ENCODE measurements at regions not wholly inside any gene's neighbourhood (a gene's known extent, or its start where the extent isn't known, plus 50 kb on each side); places are given as distances from the start of the nearest gene placed in this dataset.
A peak's percentile ranks its signal among the peaks of the same experiment; 100 is the strongest.

DNA sequence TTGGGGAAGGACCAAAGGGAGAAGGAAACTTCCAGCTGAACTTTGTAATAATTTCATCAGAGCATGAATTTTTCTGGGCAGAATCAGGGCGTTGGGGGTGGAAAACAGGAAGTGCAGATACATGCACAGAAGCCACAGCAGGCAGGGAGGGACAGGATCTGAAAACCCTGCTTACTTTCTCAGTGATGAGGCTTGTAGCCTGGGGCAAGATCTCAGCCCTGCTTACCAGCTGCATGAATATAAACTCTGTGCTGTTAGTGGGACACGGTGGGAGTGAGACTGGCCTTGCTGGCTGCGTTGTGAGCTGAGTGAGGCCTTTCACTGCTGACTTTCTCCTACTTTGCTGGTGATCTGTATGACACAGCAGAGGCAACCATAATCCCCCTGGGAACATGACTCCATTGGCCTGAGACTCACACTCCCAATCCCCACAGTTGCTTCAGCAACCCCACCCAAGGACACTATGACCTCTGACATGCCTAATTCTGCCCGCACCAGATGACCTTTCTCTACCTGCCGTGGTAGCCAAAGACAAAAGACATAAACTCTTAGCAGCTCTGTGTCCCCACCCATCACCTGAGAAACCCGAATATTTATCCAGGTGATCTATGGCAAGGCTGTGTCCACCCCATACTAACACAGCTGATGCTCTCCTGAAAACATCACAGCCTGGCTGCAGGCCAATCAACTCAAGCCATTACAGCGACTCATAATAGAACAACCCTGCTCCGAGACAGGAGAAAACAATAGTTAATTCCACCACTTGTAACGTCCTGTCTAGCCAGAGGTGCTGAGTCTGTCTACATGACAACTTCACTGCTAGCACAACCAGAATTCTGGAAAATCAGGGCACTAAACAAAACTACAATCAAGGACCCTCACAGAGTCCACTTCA, 190.7 kb upstream of the CHRM2 start:
- TF ChIP-seq, protein P1, sequence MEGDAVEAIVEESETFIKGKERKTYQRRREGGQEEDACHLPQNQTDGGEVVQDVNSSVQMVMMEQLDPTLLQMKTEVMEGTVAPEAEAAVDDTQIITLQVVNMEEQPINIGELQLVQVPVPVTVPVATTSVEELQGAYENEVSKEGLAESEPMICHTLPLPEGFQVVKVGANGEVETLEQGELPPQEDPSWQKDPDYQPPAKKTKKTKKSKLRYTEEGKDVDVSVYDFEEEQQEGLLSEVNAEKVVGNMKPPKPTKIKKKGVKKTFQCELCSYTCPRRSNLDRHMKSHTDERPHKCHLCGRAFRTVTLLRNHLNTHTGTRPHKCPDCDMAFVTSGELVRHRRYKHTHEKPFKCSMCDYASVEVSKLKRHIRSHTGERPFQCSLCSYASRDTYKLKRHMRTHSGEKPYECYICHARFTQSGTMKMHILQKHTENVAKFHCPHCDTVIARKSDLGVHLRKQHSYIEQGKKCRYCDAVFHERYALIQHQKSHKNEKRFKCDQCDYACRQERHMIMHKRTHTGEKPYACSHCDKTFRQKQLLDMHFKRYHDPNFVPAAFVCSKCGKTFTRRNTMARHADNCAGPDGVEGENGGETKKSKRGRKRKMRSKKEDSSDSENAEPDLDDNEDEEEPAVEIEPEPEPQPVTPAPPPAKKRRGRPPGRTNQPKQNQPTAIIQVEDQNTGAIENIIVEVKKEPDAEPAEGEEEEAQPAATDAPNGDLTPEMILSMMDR (conservative IDR thresholded peaks at IDR 0.05) = no peak
- no peak for TF ChIP-seq EZH2 (IDR thresholded peaks at IDR 0.05; ENCODE audit: low read depth)
- H4K20me1 ChIP-seq (ENCODE audit: insufficient read depth) = no peaks in the 10 kb centered on the region
- no peaks in the 10 kb centered on the region for H3K36me3 ChIP-seq (ENCODE audit: low read depth)
- peak overlapping the region; percentile 55 for H3K4me2 ChIP-seq
- H3F3A ChIP-seq (ENCODE audit: insufficient read depth, low read depth) = peaks cover 10% of the 10 kb centered on the region; the same call in 1 of the 2 replicates
- H3K27ac ChIP-seq = peak overlapping the region; percentile 83
- no peaks in the 10 kb centered on the region for H3K79me2 ChIP-seq (ENCODE audit: low read depth)
- H3K27me3 ChIP-seq (ENCODE audit: insufficient read depth, low read depth) = no peaks in the 10 kb centered on the region
- intact Hi-C loops (cut with micrococcal nuclease; ENCODE audit: unreplicated experiment) = no loop called here
- POLR2A ChIA-PET (ENCODE audit: unreplicated experiment) = no interaction called here
- no peaks in the 10 kb centered on the region for H3K9me3 ChIP-seq (ENCODE audit: insufficient read depth, low read depth)
- peak; percentile 45 to 50 for DNase-seq
- H2AFZ ChIP-seq = peak overlapping the region; percentile 55
- H3K4me1 ChIP-seq (replicated peaks; ENCODE audit: insufficient read depth) = peaks cover 30% of the 10 kb centered on the region
- H3K9me2 ChIP-seq (ENCODE audit: insufficient read depth) = no peaks in the 10 kb centered on the region
- peak overlapping the region; percentile 5; the same call in 1 of the 2 replicates for H3K4me3 ChIP-seq
- no TSS peak for BruUV-seq (replicated peaks)
- CTCF ChIA-PET = interaction anchor here (0.7 kb wide), 1 partner anchor 188 kb away, joined by 7 read pairs; no protein-coding TSS in a partner anchor

DNA sequence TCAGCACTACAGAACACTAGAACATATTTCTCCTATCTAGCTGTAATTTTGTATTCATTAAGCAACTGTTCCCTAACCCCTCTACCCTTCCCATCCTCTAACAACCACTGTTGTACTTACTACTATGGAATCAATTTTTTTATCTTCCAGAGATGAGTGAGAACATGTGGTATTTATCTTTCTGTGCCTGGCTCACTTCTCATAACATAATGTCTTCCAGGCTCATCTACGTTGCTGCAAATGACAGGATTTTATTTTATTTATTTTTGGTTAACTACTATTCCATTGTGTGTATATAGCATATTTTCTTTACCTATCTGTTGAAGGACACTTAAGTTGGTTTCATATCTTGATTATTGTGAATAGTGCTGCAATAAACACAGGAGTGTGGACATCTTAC, 200.9 kb upstream of the CHRM2 start:
- intact Hi-C loops (cut with micrococcal nuclease; ENCODE audit: unreplicated experiment) = no loop called here
- H3K4me1 ChIP-seq (replicated peaks; ENCODE audit: insufficient read depth) = no peaks in the 10 kb centered on the region
- H3F3A ChIP-seq (ENCODE audit: insufficient read depth, low read depth) = no peaks in the 10 kb centered on the region
- no peaks in the 10 kb centered on the region for H4K20me1 ChIP-seq (ENCODE audit: insufficient read depth)
- H3K79me2 ChIP-seq (ENCODE audit: low read depth) = no peaks in the 10 kb centered on the region
- no peaks in the 10 kb centered on the region; the same call in 1 of the 2 replicates for H3K9me2 ChIP-seq (ENCODE audit: insufficient read depth)
- TF ChIP-seq, protein P1 (conservative IDR thresholded peaks at IDR 0.05) = no peak
- TF ChIP-seq EZH2 (IDR thresholded peaks at IDR 0.05; ENCODE audit: low read depth) = no peak
- H3K27ac ChIP-seq = no peak overlapping the region
- H3K36me3 ChIP-seq (ENCODE audit: low read depth) = no peaks in the 10 kb centered on the region
- H2AFZ ChIP-seq = no peak overlapping the region
- POLR2A ChIA-PET (ENCODE audit: unreplicated experiment) = no interaction called here
- no peak for DNase-seq
- BruUV-seq (replicated peaks) = no TSS peak
- H3K27me3 ChIP-seq (ENCODE audit: insufficient read depth, low read depth) = no peaks in the 10 kb centered on the region
- H3K4me2 ChIP-seq = no peak overlapping the region
- no peak overlapping the region for H3K4me3 ChIP-seq
- peaks cover 3% of the 10 kb centered on the region; the same call in 1 of the 2 replicates for H3K9me3 ChIP-seq (ENCODE audit: insufficient read depth, low read depth)
- CTCF ChIA-PET = no interaction called here

DNA sequence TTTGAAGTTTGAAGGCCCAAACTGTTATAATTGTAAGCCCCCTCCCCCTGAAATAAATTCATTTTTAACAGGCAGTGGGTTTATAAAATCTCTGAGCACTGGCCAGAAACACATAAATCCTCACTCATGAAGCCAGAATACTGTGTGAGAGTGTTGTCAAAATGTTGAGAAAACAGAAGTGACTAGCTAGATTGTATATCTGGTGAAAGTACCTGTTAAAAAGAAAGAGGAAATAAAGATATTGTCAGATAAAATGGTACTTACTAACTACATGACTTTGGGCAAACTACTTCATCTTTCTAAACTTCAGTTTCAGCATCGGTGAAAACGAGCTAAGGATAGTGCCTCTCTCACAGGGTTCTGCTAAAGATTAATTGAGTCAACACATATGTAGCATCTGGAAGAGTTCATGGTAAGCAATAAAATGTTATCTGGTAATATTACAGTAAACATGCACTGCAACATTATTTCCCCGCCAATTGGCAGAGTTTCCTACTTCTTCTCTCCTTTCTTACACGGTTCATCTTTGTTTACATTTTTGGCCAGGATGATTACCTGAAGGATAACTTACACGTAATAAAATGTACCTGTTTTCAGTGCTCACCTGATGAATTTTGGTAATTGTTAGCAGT, 202.5 kb upstream of the CHRM2 start:
- Histone ChIP-seq H3K9me3 (ENCODE audit: insufficient read depth, low read depth) (no peaks in the 10 kb centered on the region), H3K79me2 (ENCODE audit: low read depth) (no peaks in the 10 kb centered on the region), H3K4me3 (no peak overlapping the region), H3K27ac (no peak overlapping the region), H3K4me1 (replicated peaks; ENCODE audit: insufficient read depth) (no peaks in the 10 kb centered on the region), H4K20me1 (ENCODE audit: insufficient read depth) (no peaks in the 10 kb centered on the region), H2AFZ (peak overlapping the region; percentile 60; the same call in 1 of the 2 replicates), H3K9me2 (ENCODE audit: insufficient read depth) (no peaks in the 10 kb centered on the region; the same call in 1 of the 2 replicates), H3K27me3 (ENCODE audit: insufficient read depth, low read depth) (no peaks in the 10 kb centered on the region), H3F3A (ENCODE audit: insufficient read depth, low read depth) (no peaks in the 10 kb centered on the region), H3K36me3 (ENCODE audit: low read depth) (no peaks in the 10 kb centered on the region), H3K4me2 (no peak overlapping the region)
- CTCF ChIA-PET = no interaction called here
- TF ChIP-seq, protein P1 (conservative IDR thresholded peaks at IDR 0.05) = no peak
- TF ChIP-seq EZH2 (IDR thresholded peaks at IDR 0.05; ENCODE audit: low read depth) = no peak
- no peak for DNase-seq
- BruUV-seq (replicated peaks) = no TSS peak
- POLR2A ChIA-PET (ENCODE audit: unreplicated experiment) = no interaction called here
- intact Hi-C loops (cut with micrococcal nuclease; ENCODE audit: unreplicated experiment) = no loop called here

Measured in PC-9 (cell line).